T-helper 2 cell treated with Interferon-gamma antibody and Interleukin-4, amounts not matched to agents 5 μg/mL and 100 μg/mL, for 36 hours (primary cell): ENCODE measurements at regions not wholly inside any gene's neighbourhood (a gene's known extent, or its start where the extent isn't known, plus 50 kb on each side); places are given as distances from the start of the nearest gene placed in this dataset.

Source experiments
- DNase-seq: peaks from one replicate; pipeline ENCODE4 v3.0.0; 2021; ENCODE audit warnings: low spot score
- H3K27ac Mint-ChIP-seq: one replicate; pipeline ENCODE4 v1.8.0; 2021; ENCODE audit warnings: mild to moderate bottlenecking, mixed read lengths
- H3K27me3 Mint-ChIP-seq: one replicate; pipeline ENCODE4 v1.8.0; 2021; ENCODE audit warnings: low read depth, mixed read lengths
- H3K36me3 Mint-ChIP-seq: one replicate; pipeline ENCODE4 v1.8.0; 2021; ENCODE audit warnings: low read depth, mixed read lengths
- H3K4me1 Mint-ChIP-seq: one replicate; pipeline ENCODE4 v1.8.0; 2021; ENCODE audit warnings: low read depth, mixed read lengths
- H3K4me3 Mint-ChIP-seq: one replicate; pipeline ENCODE4 v1.8.0; 2022; ENCODE audit warnings: mild to moderate bottlenecking, moderate library complexity, mixed read lengths
- H3K9me3 Mint-ChIP-seq: one replicate; pipeline ENCODE4 v1.8.0; 2021; ENCODE audit warnings: mixed read lengths

GRCh38 chr21:19350286-19350685 lies 946.7 kb upstream of the TMPRSS15 start:
- Mint-ChIP-seq H3K9me3 (peaks cover 32% of the 10 kb centered on the region), H3K27me3 (no peaks in the 10 kb centered on the region), H3K36me3 (no peaks in the 10 kb centered on the region), H3K4me3 (no peak overlapping the region), H3K27ac (no peak overlapping the region), H3K4me1 (no peaks in the 10 kb centered on the region)
- DNase-seq = no peak

- Mint-ChIP-seq H3K9me3 (peaks cover 31% of the 10 kb centered on the region), H3K36me3 (no peaks in the 10 kb centered on the region), H3K4me1 (no peaks in the 10 kb centered on the region), H3K27ac (no peak overlapping the region), H3K4me3 (no peak overlapping the region), H3K27me3 (no peaks in the 10 kb centered on the region)
- no peak for DNase-seq
Measured at GRCh38 chr21:19353256-19353655, 949.7 kb upstream of the TMPRSS15 start.

DNA sequence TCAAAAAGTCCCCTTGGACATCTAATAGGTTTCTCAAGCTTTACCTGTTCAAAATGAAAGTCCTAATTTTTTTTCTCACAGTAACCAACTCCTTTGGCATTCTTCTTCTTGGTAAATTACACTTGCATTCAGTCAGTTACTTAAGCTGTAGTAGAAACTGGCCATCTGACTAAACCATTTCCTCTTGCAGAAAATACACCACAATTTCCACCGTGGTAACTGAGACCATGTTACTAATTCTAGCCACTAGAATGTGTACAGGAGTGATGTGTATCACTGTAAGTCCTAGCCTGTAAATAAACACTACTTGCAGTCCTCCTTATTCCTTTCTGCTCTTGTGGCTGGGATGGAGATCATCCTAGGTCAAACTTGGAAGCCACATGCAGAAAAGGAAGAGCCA lies 965.4 kb upstream of the TMPRSS15 start:
- H3K27ac Mint-ChIP-seq = no peak overlapping the region
- no peak for DNase-seq
- no peaks in the 10 kb centered on the region for H3K36me3 Mint-ChIP-seq
- no peaks in the 10 kb centered on the region for H3K27me3 Mint-ChIP-seq
- H3K4me1 Mint-ChIP-seq = no peaks in the 10 kb centered on the region
- H3K4me3 Mint-ChIP-seq = no peak overlapping the region
- peaks cover 25% of the 10 kb centered on the region for H3K9me3 Mint-ChIP-seq

GRCh38 chr21:19392390-19392789 lies 988.8 kb upstream of the TMPRSS15 start:
- H3K9me3 Mint-ChIP-seq = peaks cover 44% of the 10 kb centered on the region
- no peak overlapping the region for H3K27ac Mint-ChIP-seq
- no peaks in the 10 kb centered on the region for H3K36me3 Mint-ChIP-seq
- H3K4me1 Mint-ChIP-seq = no peaks in the 10 kb centered on the region
- no peak overlapping the region for H3K4me3 Mint-ChIP-seq
- no peak for DNase-seq
- no peaks in the 10 kb centered on the region for H3K27me3 Mint-ChIP-seq

DNA sequence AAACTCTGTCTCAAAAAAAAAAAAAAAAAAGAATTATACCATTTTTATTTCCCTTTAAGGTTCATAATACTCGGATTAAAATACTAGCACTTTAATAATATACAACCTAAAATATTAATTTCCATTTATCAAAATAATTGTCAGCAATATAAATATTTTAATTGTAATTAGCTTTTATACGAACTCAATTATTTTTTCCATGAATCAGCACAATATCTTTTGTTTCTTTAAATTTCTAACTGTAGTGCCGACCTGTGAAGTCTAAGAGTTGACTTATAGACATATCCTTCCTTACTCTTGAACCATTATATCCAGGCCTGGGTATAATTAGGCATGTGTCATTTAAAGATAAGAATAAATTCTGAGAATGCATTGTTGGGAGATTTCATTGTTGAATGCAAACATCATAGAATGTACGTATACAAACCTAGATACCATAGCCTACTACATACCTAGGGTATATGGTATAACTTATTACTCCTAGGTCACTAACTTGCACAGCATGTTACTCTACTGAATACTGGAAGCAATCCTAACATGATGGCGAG lies 996.7 kb upstream of the TMPRSS15 start:
- no peak overlapping the region for H3K4me3 Mint-ChIP-seq
- H3K36me3 Mint-ChIP-seq = no peaks in the 10 kb centered on the region
- H3K9me3 Mint-ChIP-seq = peaks cover 10% of the 10 kb centered on the region
- H3K4me1 Mint-ChIP-seq = no peaks in the 10 kb centered on the region
- H3K27ac Mint-ChIP-seq = no peak overlapping the region
- H3K27me3 Mint-ChIP-seq = no peaks in the 10 kb centered on the region
- DNase-seq = no peak

DNA sequence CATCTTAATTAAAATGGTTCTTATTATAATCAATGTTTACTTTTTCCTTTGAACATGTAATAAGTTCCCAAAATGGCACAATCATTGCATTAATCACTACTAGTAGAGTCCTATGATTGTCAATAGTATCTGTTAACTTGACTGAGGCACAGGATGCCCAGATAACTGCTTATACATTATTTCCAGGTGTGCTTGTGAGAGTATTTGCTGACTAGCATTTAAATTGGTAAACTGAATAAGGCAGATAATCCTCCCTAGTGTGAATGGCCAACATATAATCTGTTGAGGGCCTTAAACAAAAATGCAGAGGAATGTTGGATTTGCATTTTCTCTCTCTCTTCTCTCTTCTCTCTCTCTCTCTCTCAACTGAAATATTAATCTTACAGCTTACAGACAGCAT lies 999.3 kb upstream of the TMPRSS15 start:
- H3K9me3 Mint-ChIP-seq = peaks cover 16% of the 10 kb centered on the region
- no peak for DNase-seq
- no peaks in the 10 kb centered on the region for H3K27me3 Mint-ChIP-seq
- H3K27ac Mint-ChIP-seq = no peak overlapping the region
- no peak overlapping the region for H3K4me3 Mint-ChIP-seq
- no peaks in the 10 kb centered on the region for H3K36me3 Mint-ChIP-seq
- H3K4me1 Mint-ChIP-seq = no peaks in the 10 kb centered on the region

DNA sequence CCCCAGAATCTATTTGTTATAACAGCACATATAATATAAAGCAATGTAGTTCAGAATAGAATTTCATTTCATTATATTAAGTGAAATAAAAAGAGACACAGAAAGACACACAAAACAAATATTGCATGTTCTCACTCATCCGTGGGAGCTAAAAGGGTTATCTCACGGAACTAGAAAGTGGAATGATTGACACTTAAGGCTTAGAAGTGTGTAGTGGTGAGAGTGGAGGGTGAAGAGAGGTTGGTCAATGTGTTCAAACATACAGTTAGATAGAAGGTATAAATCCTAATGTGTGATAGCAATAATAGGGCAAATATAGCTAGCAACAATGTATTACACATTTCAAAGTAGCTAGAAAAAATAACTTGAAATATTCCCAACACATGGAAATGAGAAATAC lies 1001.7 kb upstream of the TMPRSS15 start:
- H3K4me1 Mint-ChIP-seq = no peaks in the 10 kb centered on the region
- no peaks in the 10 kb centered on the region for H3K27me3 Mint-ChIP-seq
- DNase-seq = no peak
- H3K4me3 Mint-ChIP-seq = no peak overlapping the region
- H3K27ac Mint-ChIP-seq = no peak overlapping the region
- H3K9me3 Mint-ChIP-seq = peaks cover 21% of the 10 kb centered on the region
- H3K36me3 Mint-ChIP-seq = no peaks in the 10 kb centered on the region

DNA sequence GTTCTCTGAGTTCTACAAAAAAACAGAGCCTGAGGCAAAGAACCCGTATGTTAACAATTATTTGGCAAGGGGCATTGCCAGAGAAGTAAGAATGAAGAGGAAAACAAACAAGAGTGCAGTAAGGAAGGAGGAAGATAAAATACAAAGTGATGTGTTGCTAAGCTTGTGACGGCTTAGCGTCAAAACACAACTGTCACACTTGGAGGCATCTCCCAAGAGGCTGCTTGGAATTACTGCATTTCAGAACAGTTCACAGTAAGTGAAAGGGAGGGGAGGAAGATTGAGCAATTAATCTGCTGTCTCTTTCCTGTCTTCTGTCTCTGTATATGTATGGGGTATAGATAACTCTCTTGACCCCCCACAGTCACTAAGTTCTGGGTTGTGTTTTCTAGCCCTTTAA lies 1017.0 kb upstream of the TMPRSS15 start:
- no peak for DNase-seq
- Mint-ChIP-seq H3K4me1 (no peaks in the 10 kb centered on the region), H3K9me3 (peaks cover 37% of the 10 kb centered on the region), H3K4me3 (no peak overlapping the region), H3K36me3 (no peaks in the 10 kb centered on the region), H3K27me3 (no peaks in the 10 kb centered on the region), H3K27ac (no peak overlapping the region)

GRCh38 chr21:19433623-19434022 lies 1030.0 kb upstream of the TMPRSS15 start:
- H3K4me1 Mint-ChIP-seq = no peaks in the 10 kb centered on the region
- no peaks in the 10 kb centered on the region for H3K36me3 Mint-ChIP-seq
- H3K4me3 Mint-ChIP-seq = no peak overlapping the region
- peaks cover 47% of the 10 kb centered on the region for H3K9me3 Mint-ChIP-seq
- no peak for DNase-seq
- no peaks in the 10 kb centered on the region for H3K27me3 Mint-ChIP-seq
- H3K27ac Mint-ChIP-seq = no peak overlapping the region

DNA sequence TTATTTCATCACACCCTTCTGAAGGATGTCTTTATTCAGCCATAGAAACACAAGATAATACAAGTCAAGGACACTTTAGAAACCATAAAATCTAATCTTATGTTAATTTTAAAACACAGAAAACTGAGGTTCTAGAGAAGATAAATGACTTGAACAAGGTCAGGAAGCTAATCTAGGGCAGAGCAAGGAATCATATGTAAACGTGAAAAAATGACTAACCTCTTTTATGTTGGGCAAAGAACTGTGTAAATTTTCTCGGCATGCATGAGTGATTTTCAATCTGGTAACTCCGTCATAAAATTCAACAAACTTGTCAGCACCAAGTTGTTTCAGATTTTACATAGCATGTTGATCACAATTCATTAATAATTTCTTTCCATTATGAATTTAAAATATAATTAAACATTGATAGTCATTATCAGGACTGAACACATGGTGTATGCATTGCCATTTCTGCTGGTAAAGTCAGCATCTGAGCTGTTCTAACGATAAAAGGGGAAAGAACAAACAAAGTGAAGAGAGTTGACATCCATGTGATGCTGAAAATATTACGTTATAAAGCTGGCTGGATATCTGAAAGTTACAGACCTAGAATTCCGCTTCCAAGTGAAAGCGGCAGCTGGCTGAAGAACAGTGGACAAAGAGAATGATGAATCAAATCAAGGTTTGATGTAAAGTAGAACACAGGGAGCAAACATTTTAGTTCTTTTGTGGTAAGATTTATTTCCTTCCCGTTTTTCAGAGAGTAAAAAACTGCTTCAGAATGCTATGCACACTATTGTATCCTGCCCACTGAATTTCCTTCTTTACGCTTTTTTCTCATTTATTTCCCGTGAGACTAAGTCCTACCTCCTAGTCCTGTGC lies 1037.4 kb upstream of the TMPRSS15 start:
- no peak overlapping the region for H3K4me3 Mint-ChIP-seq
- H3K27ac Mint-ChIP-seq = no peak overlapping the region
- no peaks in the 10 kb centered on the region for H3K27me3 Mint-ChIP-seq
- H3K4me1 Mint-ChIP-seq = no peaks in the 10 kb centered on the region
- no peaks in the 10 kb centered on the region for H3K36me3 Mint-ChIP-seq
- no peak for DNase-seq
- peaks cover 31% of the 10 kb centered on the region for H3K9me3 Mint-ChIP-seq

GRCh38 chr21:19458295-19458694 lies 1054.7 kb upstream of the TMPRSS15 start:
- H3K4me3 Mint-ChIP-seq = no peak overlapping the region
- DNase-seq = no peak
- no peak overlapping the region for H3K27ac Mint-ChIP-seq
- peaks cover 48% of the 10 kb centered on the region for H3K9me3 Mint-ChIP-seq
- H3K27me3 Mint-ChIP-seq = no peaks in the 10 kb centered on the region
- H3K36me3 Mint-ChIP-seq = no peaks in the 10 kb centered on the region
- H3K4me1 Mint-ChIP-seq = no peaks in the 10 kb centered on the region

GRCh38 chr21:19461481-19462205 lies 1058.1 kb upstream of the TMPRSS15 start:
- no peak for DNase-seq
- H3K4me3 Mint-ChIP-seq = no peak overlapping the region
- peaks cover 40% of the 10 kb centered on the region for H3K9me3 Mint-ChIP-seq
- no peaks in the 10 kb centered on the region for H3K27me3 Mint-ChIP-seq
- H3K4me1 Mint-ChIP-seq = no peaks in the 10 kb centered on the region
- H3K36me3 Mint-ChIP-seq = no peaks in the 10 kb centered on the region
- H3K27ac Mint-ChIP-seq = no peak overlapping the region

DNA sequence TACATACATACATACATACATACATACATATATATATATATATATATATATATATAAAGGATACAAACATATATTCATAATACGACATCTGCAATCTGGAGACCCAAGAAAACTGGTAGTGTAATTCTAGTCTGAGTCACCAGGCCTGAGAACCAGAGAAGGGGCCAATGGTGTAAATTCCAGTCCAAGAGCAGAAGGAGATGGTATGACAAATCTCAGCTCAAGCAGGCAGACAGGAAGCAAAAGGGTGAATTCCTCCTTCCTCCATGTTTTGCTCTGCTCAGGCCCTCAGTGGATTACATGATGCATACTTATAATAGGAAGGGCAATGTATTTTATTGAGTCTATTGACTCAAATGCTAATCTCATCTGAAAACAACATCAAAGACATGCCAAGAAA lies 1060.4 kb upstream of the TMPRSS15 start:
- peaks cover 45% of the 10 kb centered on the region for H3K9me3 Mint-ChIP-seq
- H3K36me3 Mint-ChIP-seq = no peaks in the 10 kb centered on the region
- H3K4me3 Mint-ChIP-seq = no peak overlapping the region
- H3K4me1 Mint-ChIP-seq = no peaks in the 10 kb centered on the region
- H3K27me3 Mint-ChIP-seq = no peaks in the 10 kb centered on the region
- H3K27ac Mint-ChIP-seq = no peak overlapping the region
- DNase-seq = no peak

DNA sequence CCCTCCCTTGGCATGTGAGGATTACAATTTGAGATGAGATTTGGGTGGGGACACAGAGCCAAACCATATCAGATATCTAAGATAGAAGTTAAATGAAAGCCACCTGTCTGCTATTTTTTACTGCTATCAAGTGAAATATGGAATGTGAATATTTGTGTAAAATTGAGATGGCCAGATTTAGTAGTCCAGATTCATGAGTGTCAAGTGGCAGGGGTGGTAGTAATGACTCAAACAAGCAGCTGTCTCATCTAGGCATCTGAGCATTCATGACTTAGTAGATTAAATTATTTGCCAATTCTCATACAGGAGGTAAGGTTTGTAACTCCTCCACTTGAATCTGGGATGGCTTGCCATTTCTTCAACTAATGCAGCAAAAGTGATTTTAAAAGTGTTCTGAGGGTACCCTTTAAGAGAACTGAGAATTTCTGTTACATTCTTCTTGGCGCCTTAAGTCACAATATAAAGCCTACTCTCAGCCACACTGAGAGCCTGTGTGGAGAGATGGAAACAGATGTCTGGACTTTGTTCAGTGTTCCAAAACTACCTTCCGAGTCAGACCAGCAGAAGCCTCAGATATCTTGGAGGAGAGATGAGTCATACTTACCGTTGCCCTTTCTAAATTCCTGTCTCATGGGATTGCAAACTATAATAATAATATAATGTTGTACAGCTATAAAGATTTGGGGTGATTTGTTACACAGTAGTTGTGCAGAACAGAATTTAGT lies 1065.6 kb upstream of the TMPRSS15 start:
- Mint-ChIP-seq H3K27ac (no peak overlapping the region), H3K36me3 (no peaks in the 10 kb centered on the region), H3K27me3 (no peaks in the 10 kb centered on the region), H3K4me3 (no peak overlapping the region), H3K4me1 (no peaks in the 10 kb centered on the region), H3K9me3 (peaks cover 52% of the 10 kb centered on the region)
- no peak for DNase-seq
